Upper lobe of left lung (tissue), 4 donors: ENCODE measurements at regions not wholly inside any gene's neighbourhood (a gene's known extent, or its start where the extent isn't known, plus 50 kb on each side); places are given as distances from the start of the nearest gene placed in this dataset.

ENCODE experiments used
- CTCF ChIP-seq, 6 experiments: fragments of 450-650 bp in 4 of 6; fragments of 200-600 bp in 2 of 6; sonication (generic) in 2 of 6; IDR thresholded peaks; one replicate each; pipeline ENCODE4 v1.5.1; 2016 to 2019; ENCODE audit warnings: antibody characterized with exemption in 6 of 6
- POLR2A ChIP-seq, 4 donors: fragments of 450-650 bp; IDR thresholded peaks; one replicate each; pipeline ENCODE4 v1.5.1; 2016 to 2017; ENCODE audit warnings: antibody characterized with exemption in 4 of 4, mild to moderate bottlenecking in 2 of 4

GRCh38 chr20:60863548-60863947 lies 388.5 kb upstream of the CDH4 start:
- TF ChIP-seq CTCF (IDR thresholded peaks at IDR 0.05) = no peak
- TF ChIP-seq POLR2A (IDR thresholded peaks at IDR 0.05) = no peak
